Activated CD4-positive, alpha-beta T cell treated with anti-CD3 and anti-CD28 coated beads, Interleukin-2, amount 10 ng/mL, durations not matched to agents 24 days and 14 days (primary cell): ENCODE measurements at regions not wholly inside any gene's neighbourhood (a gene's known extent, or its start where the extent isn't known, plus 50 kb on each side); places are given as distances from the start of the nearest gene placed in this dataset.

Experiments
- DNase-seq: peaks from one replicate; pipeline ENCODE4 v3.0.0; 2022
- H3K27ac Mint-ChIP-seq: one replicate; pipeline ENCODE4 v1.8.0; 2022; ENCODE audit warnings: mild to moderate bottlenecking, mixed read lengths
- H3K27me3 Mint-ChIP-seq: one replicate; pipeline ENCODE4 v1.8.0; 2022; ENCODE audit warnings: mixed read lengths
- H3K36me3 Mint-ChIP-seq: one replicate; pipeline ENCODE4 v1.8.0; 2022; ENCODE audit warnings: low read depth, mild to moderate bottlenecking, mixed read lengths
- H3K4me1 Mint-ChIP-seq: one replicate; pipeline ENCODE4 v1.8.0; 2021; ENCODE audit warnings: mixed read lengths
- H3K4me3 Mint-ChIP-seq: one replicate; pipeline ENCODE4 v1.8.0; 2022; ENCODE audit warnings: mild to moderate bottlenecking, moderate library complexity, mixed read lengths
- H3K9me3 Mint-ChIP-seq: one replicate; pipeline ENCODE4 v1.8.0; 2021; ENCODE audit warnings: mixed read lengths
- intact Hi-C: fragments of 100-400 bp; cut with micrococcal nuclease; formaldehyde crosslinking; loops from one replicate; pipeline ENCODE4 v1.15.1; 2023

- H3K36me3 Mint-ChIP-seq = no peaks in the 10 kb centered on the region
- H3K4me1 Mint-ChIP-seq = no peaks in the 10 kb centered on the region
- no peak overlapping the region for H3K4me3 Mint-ChIP-seq
- intact Hi-C loops = no loop called here
- no peak for DNase-seq
- H3K9me3 Mint-ChIP-seq = no peaks in the 10 kb centered on the region
- no peak overlapping the region for H3K27ac Mint-ChIP-seq
- H3K27me3 Mint-ChIP-seq = peaks cover 3% of the 10 kb centered on the region
Observed at GRCh38 chr1:5716126-5716525, 276.1 kb downstream of the NPHP4 start.

GRCh38 chr1:5713101-5714010 is 278.9 kb downstream of the NPHP4 start:
- H3K4me3 Mint-ChIP-seq = no peak overlapping the region
- H3K9me3 Mint-ChIP-seq = no peaks in the 10 kb centered on the region

GRCh38 chr1:5711956-5712645 is 280.1 kb downstream of the NPHP4 start:
- H3K27me3 Mint-ChIP-seq = peaks cover 2% of the 10 kb centered on the region
- no peak for DNase-seq
- no peaks in the 10 kb centered on the region for H3K9me3 Mint-ChIP-seq
- H3K4me3 Mint-ChIP-seq = no peak overlapping the region
- no peaks in the 10 kb centered on the region for H3K36me3 Mint-ChIP-seq
- no peak overlapping the region for H3K27ac Mint-ChIP-seq
- H3K4me1 Mint-ChIP-seq = no peaks in the 10 kb centered on the region
- intact Hi-C loops = no loop called here

More at GRCh38 chr1:5713101-5714010, 278.9 kb downstream of the NPHP4 start:
- Mint-ChIP-seq H3K27me3 (peaks cover 3% of the 10 kb centered on the region), H3K27ac (no peak overlapping the region), H3K4me1 (no peaks in the 10 kb centered on the region), H3K36me3 (no peaks in the 10 kb centered on the region)
- no peak for DNase-seq
- intact Hi-C loops = no loop called here

- no peaks in the 10 kb centered on the region for H3K36me3 Mint-ChIP-seq
- DNase-seq = no peak
- no peaks in the 10 kb centered on the region for H3K9me3 Mint-ChIP-seq
- no peaks in the 10 kb centered on the region for H3K4me1 Mint-ChIP-seq
- no peak overlapping the region for H3K4me3 Mint-ChIP-seq
- H3K27me3 Mint-ChIP-seq = no peaks in the 10 kb centered on the region
- intact Hi-C loops = no loop called here
- no peak overlapping the region for H3K27ac Mint-ChIP-seq
Observed at GRCh38 chr1:5711079-5711478, 281.1 kb downstream of the NPHP4 start.

- Mint-ChIP-seq H3K36me3 (no peaks in the 10 kb centered on the region), H3K4me3 (no peak overlapping the region), H3K9me3 (no peaks in the 10 kb centered on the region), H3K27ac (no peak overlapping the region), H3K4me1 (no peaks in the 10 kb centered on the region), H3K27me3 (no peaks in the 10 kb centered on the region)
- intact Hi-C loops = no loop called here
- DNase-seq = no peak
Observed at GRCh38 chr1:5709976-5710375, 282.2 kb downstream of the NPHP4 start.

- DNase-seq = no peak
- intact Hi-C loops = no loop called here
- no peaks in the 10 kb centered on the region for H3K27me3 Mint-ChIP-seq
- no peaks in the 10 kb centered on the region for H3K4me1 Mint-ChIP-seq
- H3K9me3 Mint-ChIP-seq = no peaks in the 10 kb centered on the region
- no peak overlapping the region for H3K27ac Mint-ChIP-seq
- no peaks in the 10 kb centered on the region for H3K36me3 Mint-ChIP-seq
- H3K4me3 Mint-ChIP-seq = no peak overlapping the region
Observed at GRCh38 chr1:5709461-5709975, 282.7 kb downstream of the NPHP4 start.

GRCh38 chr1:5708346-5709245 is 283.6 kb downstream of the NPHP4 start:
- H3K27ac Mint-ChIP-seq = no peak overlapping the region
- intact Hi-C loops = no loop called here
- no peaks in the 10 kb centered on the region for H3K9me3 Mint-ChIP-seq
- no peaks in the 10 kb centered on the region for H3K4me1 Mint-ChIP-seq
- H3K27me3 Mint-ChIP-seq = no peaks in the 10 kb centered on the region
- no peaks in the 10 kb centered on the region for H3K36me3 Mint-ChIP-seq
- no peak for DNase-seq
- H3K4me3 Mint-ChIP-seq = no peak overlapping the region

GRCh38 chr1:5707566-5708345 is 284.5 kb downstream of the NPHP4 start:
- no peak overlapping the region for H3K27ac Mint-ChIP-seq
- H3K9me3 Mint-ChIP-seq = no peaks in the 10 kb centered on the region
- intact Hi-C loops = no loop called here
- no peaks in the 10 kb centered on the region for H3K27me3 Mint-ChIP-seq
- no peak for DNase-seq
- no peak overlapping the region for H3K4me3 Mint-ChIP-seq
- no peaks in the 10 kb centered on the region for H3K36me3 Mint-ChIP-seq
- H3K4me1 Mint-ChIP-seq = no peaks in the 10 kb centered on the region

GRCh38 chr1:5706239-5706638 is 286.0 kb downstream of the NPHP4 start:
- H3K36me3 Mint-ChIP-seq = no peaks in the 10 kb centered on the region
- DNase-seq = no peak
- H3K4me1 Mint-ChIP-seq = no peaks in the 10 kb centered on the region
- no peaks in the 10 kb centered on the region for H3K27me3 Mint-ChIP-seq
- intact Hi-C loops = no loop called here
- H3K27ac Mint-ChIP-seq = no peak overlapping the region
- no peaks in the 10 kb centered on the region for H3K9me3 Mint-ChIP-seq
- no peak overlapping the region for H3K4me3 Mint-ChIP-seq

GRCh38 chr1:5705751-5706150 is 286.5 kb downstream of the NPHP4 start:
- no peaks in the 10 kb centered on the region for H3K27me3 Mint-ChIP-seq

GRCh38 chr1:5704561-5705514 is 287.4 kb downstream of the NPHP4 start:
- Mint-ChIP-seq H3K27ac (no peak overlapping the region), H3K9me3 (no peaks in the 10 kb centered on the region)
- intact Hi-C loops = no loop called here

More at GRCh38 chr1:5705751-5706150, 286.5 kb downstream of the NPHP4 start:
- Mint-ChIP-seq H3K9me3 (no peaks in the 10 kb centered on the region), H3K4me1 (no peaks in the 10 kb centered on the region), H3K27ac (no peak overlapping the region), H3K4me3 (no peak overlapping the region), H3K36me3 (no peaks in the 10 kb centered on the region)
- intact Hi-C loops = no loop called here
- DNase-seq = no peak

GRCh38 chr1:5701642-5702041 is 290.6 kb downstream of the NPHP4 start:
- no peaks in the 10 kb centered on the region for H3K36me3 Mint-ChIP-seq
- no peak for DNase-seq
- intact Hi-C loops = no loop called here
- no peak overlapping the region for H3K27ac Mint-ChIP-seq
- H3K4me3 Mint-ChIP-seq = no peak overlapping the region
- no peaks in the 10 kb centered on the region for H3K9me3 Mint-ChIP-seq
- H3K27me3 Mint-ChIP-seq = no peaks in the 10 kb centered on the region
- no peaks in the 10 kb centered on the region for H3K4me1 Mint-ChIP-seq

More at GRCh38 chr1:5704561-5705514, 287.4 kb downstream of the NPHP4 start:
- no peak overlapping the region for H3K4me3 Mint-ChIP-seq
- no peak for DNase-seq
- no peaks in the 10 kb centered on the region for H3K4me1 Mint-ChIP-seq
- H3K36me3 Mint-ChIP-seq = no peaks in the 10 kb centered on the region
- no peaks in the 10 kb centered on the region for H3K27me3 Mint-ChIP-seq
